HepG2 (cell line): ENCODE measurements at regions not wholly inside any gene's neighbourhood (a gene's known extent, or its start where the extent isn't known, plus 50 kb on each side); places are given as distances from the start of the nearest gene placed in this dataset.

ENCODE experiments used
- ATAC-seq: fragments of 200-7000 bp; cut with Tn5 transposase; 3 replicates; pipeline ENCODE4 v1.9.1; 2020; ENCODE audit warnings: mild to moderate bottlenecking, moderate library complexity
- BruUV-seq: library from RNA; stranded (reverse); fragments of 400-500 nt; replicated peaks from 2 replicates; lab custom pipeline; 2021; lab: Mats Ljungman, UMichigan
- CTCF ChIA-PET: fragments of 300-600 bp; formaldehyde crosslinking; extraction: SDS; loops from one replicate; lab custom pipeline; 2021; ENCODE audit warnings: low total read pairs, inconsistent platforms, low intra/inter-chr PET ratio; lab: Yijun Ruan, JAX
- POLR2A ChIA-PET: fragments of 350-600 bp; sonication (Branson Sonifier 250); formaldehyde crosslinking; loops from one replicate; lab custom pipeline; 2020; ENCODE audit warnings: antibody characterized with exemption, inconsistent platforms; lab: Yijun Ruan, JAX
- DNase-seq: peaks from one replicate; pipeline ENCODE4 v3.0.0-alpha.2; 2015; ENCODE audit warnings: low spot score
- FAIRE-seq: peaks from 3 replicates; lab custom pipeline; 2011; peaks lifted over from hg19 to GRCh38; lab: Jason Lieb, UNC
- H2AFZ ChIP-seq: one replicate; pipeline ENCODE4 v1.6.1; 2011; ENCODE audit warnings: low read length, inconsistent platforms
- H3K27ac ChIP-seq: fragments of 300-600 bp; 3 replicates; pipeline ENCODE4 v1.8.0; 2011; ENCODE audit warnings: mixed run types, mild to moderate bottlenecking, mixed read lengths, low read length, inconsistent platforms; ENCODE audit not compliant: insufficient read depth; ENCODE audit errors: extremely low read length
- H3K27me3 ChIP-seq, 2 experiments: fragments of 200-600 bp in 1 of 2; 2 replicates in 1 of 2; 3 replicates in 1 of 2; pipeline versions ENCODE4 v1.6.0 to v1.8.0; 2011; ENCODE audit warnings: low read length in 2 of 2, mild to moderate bottlenecking in 2 of 2, moderate library complexity in 2 of 2, inconsistent platforms in 1 of 2; ENCODE audit not compliant: insufficient read depth in 2 of 2, control insufficient read depth in 1 of 2
- H3K36me3 ChIP-seq, 2 experiments: fragments of 200-600 bp in 1 of 2; replicated peaks in 1 of 2; 2 replicates in 1 of 2; 3 replicates in 1 of 2; pipeline versions ENCODE4 v1.5.1 to v1.8.0; 2011; ENCODE audit warnings: low read length in 2 of 2, inconsistent platforms in 1 of 2; ENCODE audit not compliant: insufficient read depth in 2 of 2, control insufficient read depth in 1 of 2
- H3K4me1 ChIP-seq: 2 replicates; pipeline ENCODE4 v1.5.1; 2012; ENCODE audit warnings: low read length, inconsistent platforms; ENCODE audit not compliant: insufficient read depth
- H3K4me2 ChIP-seq: 2 replicates; pipeline ENCODE4 v1.6.0; 2011; ENCODE audit warnings: low read depth, low read length, inconsistent platforms
- H3K4me3 ChIP-seq, 3 experiments: fragments of 200-600 bp in 1 of 3; sonication (generic), shearing (Covaris generic) in 1 of 3; replicated peaks in 1 of 3; 2 replicates each; pipeline ENCODE4 v1.5.1; 2011 to 2016; ENCODE audit warnings: low read length in 3 of 3, inconsistent platforms in 2 of 3, low read depth in 2 of 3, mild to moderate bottlenecking in 2 of 3, control low read depth in 1 of 3, mixed read lengths in 1 of 3; ENCODE audit not compliant: insufficient read depth in 1 of 3
- H3K79me2 ChIP-seq: one replicate; pipeline ENCODE4 v1.6.1; 2011; ENCODE audit warnings: low read length, inconsistent platforms; ENCODE audit not compliant: insufficient read depth
- H3K9ac ChIP-seq: 2 replicates; pipeline ENCODE4 v1.6.0; 2011; ENCODE audit warnings: mild to moderate bottlenecking, low read depth, low read length, inconsistent platforms; ENCODE audit not compliant: insufficient read depth
- H3K9me3 ChIP-seq: 2 replicates; pipeline ENCODE4 v1.5.1; 2012; ENCODE audit warnings: mild to moderate bottlenecking, low read length
- H4K20me1 ChIP-seq: 2 replicates; pipeline ENCODE4 v1.6.0; 2011; ENCODE audit warnings: inconsistent platforms, mild to moderate bottlenecking, low read length, moderate library complexity; ENCODE audit not compliant: insufficient read depth
- ASH2L ChIP-seq: fragments of 300-600, 200-600 bp; sonication (generic); IDR thresholded peaks from 2 replicates; pipeline ENCODE4 v1.7.0; 2017; ENCODE audit warnings: low read depth, mild to moderate bottlenecking, moderate library complexity, mixed read lengths, low read length; ENCODE audit not compliant: insufficient read length
- DR1 ChIP-seq: sonication (generic); formaldehyde crosslinking; IDR thresholded peaks from 2 replicates; pipeline ENCODE4 v1.8.0; 2021; ENCODE audit warnings: mild to moderate bottlenecking, missing genetic modification reagents, inconsistent platforms
- MAZ ChIP-seq, 2 experiments: sonication (generic) in 1 of 2; formaldehyde crosslinking in 1 of 2; IDR thresholded peaks; 2 replicates each; pipeline versions ENCODE4 v1.5.0 to v1.6.1; 2012 to 2020; ENCODE audit warnings: low read depth in 2 of 2, mild to moderate bottlenecking in 2 of 2, borderline replicate concordance in 1 of 2, improper control_type of control experiment in 1 of 2, low read length in 1 of 2, missing genetic modification reagents in 1 of 2, moderate library complexity in 1 of 2
- POLR2A ChIP-seq, 2 experiments: IDR thresholded peaks; 2 replicates each; pipeline ENCODE4 v1.6.1; 2011; ENCODE audit warnings: low read depth in 2 of 2, low read length in 2 of 2, mild to moderate bottlenecking in 1 of 2, moderate library complexity in 1 of 2; ENCODE audit not compliant: insufficient read depth in 1 of 2
- ZMYM3 ChIP-seq: sonication (generic); formaldehyde crosslinking; IDR thresholded peaks from 2 replicates; pipeline ENCODE4 v1.5.1; 2020; ENCODE audit warnings: mild to moderate bottlenecking, missing genetic modification reagents
- ZNF543 ChIP-seq: sonication (generic); formaldehyde crosslinking; IDR thresholded peaks from 2 replicates; pipeline ENCODE4 v1.4.0; 2020; ENCODE audit warnings: mild to moderate bottlenecking, missing genetic modification reagents
- ZNF552 ChIP-seq: sonication (generic); formaldehyde crosslinking; IDR thresholded peaks from 2 replicates; pipeline ENCODE4 v1.9.0; 2022; ENCODE audit warnings: missing genetic modification reagents, mild to moderate bottlenecking, borderline replicate concordance
- ZNF7 ChIP-seq: IDR thresholded peaks from 2 replicates; pipeline ENCODE4 v1.6.1; 2016; ENCODE audit warnings: missing biosample characterization, missing genetic modification reagents
- ZNF879 ChIP-seq: sonication (generic); formaldehyde crosslinking; IDR thresholded peaks from 2 replicates; pipeline ENCODE4 v1.8.1; 2023; ENCODE audit warnings: missing genetic modification reagents
- WGBS: methylation state at CpG from one replicate; pipeline ENCODE4 v1.1.6; 2017; ENCODE audit warnings: low lambda C conversion rate; 5-methylcytosine and 5-hydroxymethylcytosine counted together
- in situ Hi-C: cut with HindIII; loops from 2 replicates; pipeline ENCODE4 v1.10.0; 2017; ENCODE audit warnings: low pct_unique_long_range_greater_than_20kb; ENCODE audit not compliant: extremely low pct_ligation_motif_present
- intact Hi-C: fragments of 100-400 bp; cut with micrococcal nuclease; formaldehyde crosslinking; loops from one replicate; pipeline ENCODE4 v1.10.0; 2022; ENCODE audit not compliant: unreplicated experiment
- TF ChIP-seq, protein P1 (sequence below): sonication (generic); formaldehyde crosslinking; conservative IDR thresholded peaks from 2 replicates; pipeline ENCODE4 v1.8.0; 2022; ENCODE audit warnings: missing genetic modification reagents
- TF ChIP-seq, protein P2 (sequence below): sonication (generic); formaldehyde crosslinking; IDR thresholded peaks from 2 replicates; pipeline ENCODE4 v1.4.0; 2020; ENCODE audit warnings: missing genetic modification reagents
- TF ChIP-seq, protein P3 (sequence below): sonication (generic); formaldehyde crosslinking; IDR thresholded peaks from 2 replicates; pipeline ENCODE4 v1.5.1; 2020; ENCODE audit warnings: mild to moderate bottlenecking, missing genetic modification reagents, borderline replicate concordance
- TF ChIP-seq, protein P4 (sequence below): sonication (generic); formaldehyde crosslinking; IDR thresholded peaks from 2 replicates; pipeline ENCODE4 v1.5.0; 2020; ENCODE audit warnings: mild to moderate bottlenecking, missing genetic modification reagents
- TF ChIP-seq, protein P5 (sequence below): sonication (generic); formaldehyde crosslinking; IDR thresholded peaks from 2 replicates; pipeline ENCODE4 v1.5.1; 2020; ENCODE audit warnings: mild to moderate bottlenecking, missing genetic modification reagents, moderate library complexity

DNA sequence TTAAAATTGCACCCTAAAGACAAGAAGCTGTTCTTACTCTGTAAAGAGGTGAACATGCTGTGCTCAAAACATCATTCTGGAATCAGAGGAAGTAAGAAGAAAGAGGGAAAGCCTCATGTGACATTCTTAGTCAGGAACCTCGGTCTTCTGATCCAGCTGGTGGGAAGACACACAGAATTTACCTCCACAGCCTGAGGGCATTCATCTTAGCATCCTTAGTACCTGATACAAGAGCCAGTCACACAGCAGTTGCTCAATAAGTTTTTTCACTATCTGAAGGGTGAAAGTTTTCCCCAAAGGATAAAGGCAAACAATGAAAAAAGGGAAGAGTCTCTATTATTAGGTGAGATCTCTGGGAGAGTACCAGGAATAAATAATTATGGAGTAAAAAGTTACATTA lies 116.8 kb downstream of the SEMA6D start (continued):
- TF ChIP-seq, protein P1, sequence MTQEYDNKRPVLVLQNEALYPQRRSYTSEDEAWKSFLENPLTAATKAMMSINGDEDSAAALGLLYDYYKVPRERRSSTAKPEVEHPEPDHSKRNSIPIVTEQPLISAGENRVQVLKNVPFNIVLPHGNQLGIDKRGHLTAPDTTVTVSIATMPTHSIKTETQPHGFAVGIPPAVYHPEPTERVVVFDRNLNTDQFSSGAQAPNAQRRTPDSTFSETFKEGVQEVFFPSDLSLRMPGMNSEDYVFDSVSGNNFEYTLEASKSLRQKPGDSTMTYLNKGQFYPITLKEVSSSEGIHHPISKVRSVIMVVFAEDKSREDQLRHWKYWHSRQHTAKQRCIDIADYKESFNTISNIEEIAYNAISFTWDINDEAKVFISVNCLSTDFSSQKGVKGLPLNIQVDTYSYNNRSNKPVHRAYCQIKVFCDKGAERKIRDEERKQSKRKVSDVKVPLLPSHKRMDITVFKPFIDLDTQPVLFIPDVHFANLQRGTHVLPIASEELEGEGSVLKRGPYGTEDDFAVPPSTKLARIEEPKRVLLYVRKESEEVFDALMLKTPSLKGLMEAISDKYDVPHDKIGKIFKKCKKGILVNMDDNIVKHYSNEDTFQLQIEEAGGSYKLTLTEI (CRISPR knock-in tag): no peak
- TF ChIP-seq, protein P2, sequence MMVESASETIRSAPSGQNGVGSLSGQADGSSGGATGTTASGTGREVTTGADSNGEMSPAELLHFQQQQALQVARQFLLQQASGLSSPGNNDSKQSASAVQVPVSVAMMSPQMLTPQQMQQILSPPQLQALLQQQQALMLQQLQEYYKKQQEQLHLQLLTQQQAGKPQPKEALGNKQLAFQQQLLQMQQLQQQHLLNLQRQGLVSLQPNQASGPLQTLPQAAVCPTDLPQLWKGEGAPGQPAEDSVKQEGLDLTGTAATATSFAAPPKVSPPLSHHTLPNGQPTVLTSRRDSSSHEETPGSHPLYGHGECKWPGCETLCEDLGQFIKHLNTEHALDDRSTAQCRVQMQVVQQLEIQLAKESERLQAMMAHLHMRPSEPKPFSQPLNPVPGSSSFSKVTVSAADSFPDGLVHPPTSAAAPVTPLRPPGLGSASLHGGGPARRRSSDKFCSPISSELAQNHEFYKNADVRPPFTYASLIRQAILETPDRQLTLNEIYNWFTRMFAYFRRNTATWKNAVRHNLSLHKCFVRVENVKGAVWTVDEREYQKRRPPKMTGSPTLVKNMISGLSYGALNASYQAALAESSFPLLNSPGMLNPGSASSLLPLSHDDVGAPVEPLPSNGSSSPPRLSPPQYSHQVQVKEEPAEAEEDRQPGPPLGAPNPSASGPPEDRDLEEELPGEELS (CRISPR knock-in tag): no peak
- TF ChIP-seq ASH2L (no peak), POLR2A (IDR thresholded peaks at IDR 0.05; ENCODE audit: insufficient read depth in 1 of 2, low read depth in 2 of 2, low read length in 2 of 2) (no peak), DR1 (CRISPR knock-in tag) (no peak)
- TF ChIP-seq, protein P3, sequence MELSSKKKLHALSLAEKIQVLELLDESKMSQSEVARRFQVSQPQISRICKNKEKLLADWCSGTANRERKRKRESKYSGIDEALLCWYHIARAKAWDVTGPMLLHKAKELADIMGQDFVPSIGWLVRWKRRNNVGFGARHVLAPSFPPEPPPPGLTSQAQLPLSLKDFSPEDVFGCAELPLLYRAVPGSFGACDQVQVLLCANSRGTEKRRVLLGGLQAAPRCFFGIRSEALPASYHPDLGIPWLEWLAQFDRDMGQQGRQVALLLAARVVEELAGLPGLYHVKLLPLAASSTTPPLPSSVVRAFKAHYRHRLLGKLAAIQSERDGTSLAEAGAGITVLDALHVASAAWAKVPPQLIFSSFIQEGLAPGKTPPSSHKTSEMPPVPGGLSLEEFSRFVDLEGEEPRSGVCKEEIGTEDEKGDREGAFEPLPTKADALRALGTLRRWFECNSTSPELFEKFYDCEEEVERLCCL: no peak
- TF ChIP-seq, all 625 proteins: peak for 0

DNA sequence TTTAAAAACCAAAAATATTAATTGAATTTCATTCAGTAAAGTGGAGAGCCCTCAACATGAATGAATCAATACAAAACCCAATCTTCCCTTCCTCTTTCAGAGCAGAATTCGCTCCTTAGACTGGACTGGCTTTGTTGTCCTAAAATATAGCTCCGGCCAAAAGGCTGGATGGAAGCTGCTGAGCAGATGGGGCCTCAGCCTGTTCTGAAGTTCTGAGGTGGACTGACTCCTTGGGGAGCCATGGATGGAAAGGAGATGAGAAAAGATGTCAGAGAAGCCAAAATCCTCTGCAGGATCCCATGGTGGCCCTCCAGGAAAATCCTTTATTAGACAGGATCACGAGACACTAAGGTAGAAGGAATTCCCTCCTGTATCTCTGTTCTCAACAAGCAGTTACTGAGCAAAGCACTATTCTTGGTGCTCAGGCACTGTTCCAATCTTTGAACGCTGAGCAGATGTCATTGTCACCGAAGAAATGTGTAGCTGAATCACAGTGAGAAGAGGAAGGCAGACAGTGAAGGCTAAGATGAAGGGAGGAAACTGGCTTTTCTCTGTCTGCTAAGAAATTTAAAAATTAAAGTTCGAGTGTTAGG lies 122.0 kb downstream of the SEMA6D start:
- H3K4me2 ChIP-seq: no peak overlapping the region
- H3K79me2 ChIP-seq: no peaks in the 10 kb centered on the region
- FAIRE-seq (no peak), ATAC-seq (no peak), DNase-seq (no peak)
- 2% methylated on average over 6 of the region's 6 CpGs for WGBS
- no peaks in the 10 kb centered on the region for H3K27me3 ChIP-seq
- ChIA-PET POLR2A (no interaction called here), CTCF (no interaction called here)
- no peak overlapping the region for H2AFZ ChIP-seq
- no peak overlapping the region for H3K27ac ChIP-seq
- no peak for TF ChIP-seq ZNF543 (CRISPR knock-in tag)
- no peak for TF ChIP-seq ZNF552
- TF ChIP-seq, protein P4, sequence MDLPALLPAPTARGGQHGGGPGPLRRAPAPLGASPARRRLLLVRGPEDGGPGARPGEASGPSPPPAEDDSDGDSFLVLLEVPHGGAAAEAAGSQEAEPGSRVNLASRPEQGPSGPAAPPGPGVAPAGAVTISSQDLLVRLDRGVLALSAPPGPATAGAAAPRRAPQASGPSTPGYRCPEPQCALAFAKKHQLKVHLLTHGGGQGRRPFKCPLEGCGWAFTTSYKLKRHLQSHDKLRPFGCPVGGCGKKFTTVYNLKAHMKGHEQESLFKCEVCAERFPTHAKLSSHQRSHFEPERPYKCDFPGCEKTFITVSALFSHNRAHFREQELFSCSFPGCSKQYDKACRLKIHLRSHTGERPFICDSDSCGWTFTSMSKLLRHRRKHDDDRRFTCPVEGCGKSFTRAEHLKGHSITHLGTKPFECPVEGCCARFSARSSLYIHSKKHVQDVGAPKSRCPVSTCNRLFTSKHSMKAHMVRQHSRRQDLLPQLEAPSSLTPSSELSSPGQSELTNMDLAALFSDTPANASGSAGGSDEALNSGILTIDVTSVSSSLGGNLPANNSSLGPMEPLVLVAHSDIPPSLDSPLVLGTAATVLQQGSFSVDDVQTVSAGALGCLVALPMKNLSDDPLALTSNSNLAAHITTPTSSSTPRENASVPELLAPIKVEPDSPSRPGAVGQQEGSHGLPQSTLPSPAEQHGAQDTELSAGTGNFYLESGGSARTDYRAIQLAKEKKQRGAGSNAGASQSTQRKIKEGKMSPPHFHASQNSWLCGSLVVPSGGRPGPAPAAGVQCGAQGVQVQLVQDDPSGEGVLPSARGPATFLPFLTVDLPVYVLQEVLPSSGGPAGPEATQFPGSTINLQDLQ (CRISPR knock-in tag): no peak
- no peak for TF ChIP-seq ZNF7 (CRISPR knock-in tag)
- TF ChIP-seq, protein P5, sequence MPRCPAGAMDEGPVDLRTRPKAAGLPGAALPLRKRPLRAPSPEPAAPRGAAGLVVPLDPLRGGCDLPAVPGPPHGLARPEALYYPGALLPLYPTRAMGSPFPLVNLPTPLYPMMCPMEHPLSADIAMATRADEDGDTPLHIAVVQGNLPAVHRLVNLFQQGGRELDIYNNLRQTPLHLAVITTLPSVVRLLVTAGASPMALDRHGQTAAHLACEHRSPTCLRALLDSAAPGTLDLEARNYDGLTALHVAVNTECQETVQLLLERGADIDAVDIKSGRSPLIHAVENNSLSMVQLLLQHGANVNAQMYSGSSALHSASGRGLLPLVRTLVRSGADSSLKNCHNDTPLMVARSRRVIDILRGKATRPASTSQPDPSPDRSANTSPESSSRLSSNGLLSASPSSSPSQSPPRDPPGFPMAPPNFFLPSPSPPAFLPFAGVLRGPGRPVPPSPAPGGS (CRISPR knock-in tag): no peak
- TF ChIP-seq ZNF879: no peak
- no peak for TF ChIP-seq MAZ (IDR thresholded peaks at IDR 0.05; ENCODE audit: borderline replicate concordance, low read depth, low read length)
- no peak for TF ChIP-seq MAZ (CRISPR knock-in tag; IDR thresholded peaks at IDR 0.05; ENCODE audit: low read depth)
- TF ChIP-seq ZMYM3 (CRISPR knock-in tag): no peak
- H3K9ac ChIP-seq: no peak overlapping the region
- H3K9me3 ChIP-seq: peaks cover 91% of the 10 kb centered on the region
- H3K36me3 ChIP-seq: no peaks in the 10 kb centered on the region
- in situ Hi-C loops: no loop called here
- no peaks in the 10 kb centered on the region for H3K4me1 ChIP-seq
- no TSS peak for BruUV-seq
- H4K20me1 ChIP-seq: no peaks in the 10 kb centered on the region
- intact Hi-C loops: no loop called here
- H3K4me3 ChIP-seq: no peak overlapping the region
